ENCODE measurements at regions not wholly inside any gene's neighbourhood (a gene's known extent, or its start where the extent isn't known, plus 50 kb on each side); places are given as distances from the start of the nearest gene placed in this dataset.

- Histone ChIP-seq H3K27ac (ENCODE audit: low read depth in 2 of 2, low read length in 2 of 2) (no peak overlapping the region), H3K4me3 (ENCODE audit: low read length in 3 of 3) (no peak overlapping the region), H3K36me3 (ENCODE audit: control insufficient read depth in 2 of 3, insufficient read depth in 3 of 3, low read length in 3 of 3) (no peaks in the 10 kb centered on the region), H3K9me3 (ENCODE audit: control insufficient read depth in 2 of 3, insufficient read depth in 1 of 3, low read length in 3 of 3) (no peaks in the 10 kb centered on the region), H3K27me3 (ENCODE audit: control insufficient read depth, insufficient read depth, low read length) (no peaks in the 10 kb centered on the region), H3K9ac (ENCODE audit: low read length in 3 of 3) (no peak overlapping the region), H3K4me1 (ENCODE audit: control insufficient read depth in 2 of 3, insufficient read depth in 2 of 3, low read depth in 1 of 3, low read length in 3 of 3) (no peaks in the 10 kb centered on the region)
- FAIRE-seq (no peak), DNase-seq (no peak)
- intact Hi-C loops (cut with DNase I): no loop called here
- no peak for TF ChIP-seq CTCF (IDR thresholded peaks at IDR 0.05; ENCODE audit: borderline replicate concordance, extremely low read depth, insufficient read depth)
Observed at GRCh38 chr1:187654635-187655034, 825.9 kb downstream of the PLA2G4A start.

GRCh38 chr1:187655104-187655503, 826.4 kb downstream of the PLA2G4A start:
- no peak overlapping the region for H3K9ac ChIP-seq (ENCODE audit: low read length in 3 of 3)
- H3K9me3 ChIP-seq (ENCODE audit: control insufficient read depth in 2 of 3, insufficient read depth in 1 of 3, low read length in 3 of 3): no peaks in the 10 kb centered on the region
- no peaks in the 10 kb centered on the region for H3K27me3 ChIP-seq (ENCODE audit: control insufficient read depth, insufficient read depth, low read length)
- FAIRE-seq (no peak), DNase-seq (no peak)
- H3K4me3 ChIP-seq (ENCODE audit: low read length in 3 of 3): no peak overlapping the region
- H3K4me1 ChIP-seq (ENCODE audit: control insufficient read depth in 2 of 3, insufficient read depth in 2 of 3, low read depth in 1 of 3, low read length in 3 of 3): no peaks in the 10 kb centered on the region
- intact Hi-C loops (cut with DNase I): no loop called here
- no peak overlapping the region for H3K27ac ChIP-seq (ENCODE audit: low read depth in 2 of 2, low read length in 2 of 2)
- no peak for TF ChIP-seq CTCF (IDR thresholded peaks at IDR 0.05; ENCODE audit: borderline replicate concordance, extremely low read depth, insufficient read depth)
- no peaks in the 10 kb centered on the region for H3K36me3 ChIP-seq (ENCODE audit: control insufficient read depth in 2 of 3, insufficient read depth in 3 of 3, low read length in 3 of 3)

- H3K27me3 ChIP-seq (ENCODE audit: control insufficient read depth, insufficient read depth, low read length): no peaks in the 10 kb centered on the region
- H3K9me3 ChIP-seq (ENCODE audit: control insufficient read depth in 2 of 3, insufficient read depth in 1 of 3, low read length in 3 of 3): no peaks in the 10 kb centered on the region
- H3K27ac ChIP-seq (ENCODE audit: low read depth in 2 of 2, low read length in 2 of 2): no peak overlapping the region
- no peaks in the 10 kb centered on the region for H3K36me3 ChIP-seq (ENCODE audit: control insufficient read depth in 2 of 3, insufficient read depth in 3 of 3, low read length in 3 of 3)
- DNase-seq (peak in 1 of 5 donors; percentile 6), FAIRE-seq (no peak)
- H3K9ac ChIP-seq (ENCODE audit: low read length in 3 of 3): no peak overlapping the region
- intact Hi-C loops (cut with DNase I): no loop called here
- H3K4me3 ChIP-seq (ENCODE audit: low read length in 3 of 3): no peak overlapping the region
- no peaks in the 10 kb centered on the region for H3K4me1 ChIP-seq (ENCODE audit: control insufficient read depth in 2 of 3, insufficient read depth in 2 of 3, low read depth in 1 of 3, low read length in 3 of 3)
- no peak for TF ChIP-seq CTCF (IDR thresholded peaks at IDR 0.05; ENCODE audit: borderline replicate concordance, extremely low read depth, insufficient read depth)
Observed at GRCh38 chr1:187665483-187665882, 836.7 kb downstream of the PLA2G4A start.

- Histone ChIP-seq H3K4me3 (ENCODE audit: low read length in 3 of 3) (no peak overlapping the region), H3K9ac (ENCODE audit: low read length in 3 of 3) (no peak overlapping the region), H3K9me3 (ENCODE audit: control insufficient read depth in 2 of 3, insufficient read depth in 1 of 3, low read length in 3 of 3) (no peaks in the 10 kb centered on the region), H3K27me3 (ENCODE audit: control insufficient read depth, insufficient read depth, low read length) (no peaks in the 10 kb centered on the region), H3K36me3 (ENCODE audit: control insufficient read depth in 2 of 3, insufficient read depth in 3 of 3, low read length in 3 of 3) (no peaks in the 10 kb centered on the region), H3K4me1 (ENCODE audit: control insufficient read depth in 2 of 3, insufficient read depth in 2 of 3, low read depth in 1 of 3, low read length in 3 of 3) (no peaks in the 10 kb centered on the region), H3K27ac (ENCODE audit: low read depth in 2 of 2, low read length in 2 of 2) (no peak overlapping the region)
- TF ChIP-seq CTCF (IDR thresholded peaks at IDR 0.05; ENCODE audit: borderline replicate concordance, extremely low read depth, insufficient read depth): no peak
- DNase-seq (no peak), FAIRE-seq (no peak)
- intact Hi-C loops (cut with DNase I): no loop called here
Observed at GRCh38 chr1:187680823-187681222, 852.1 kb downstream of the PLA2G4A start.
